Transverse colon (tissue), 4 donors: ENCODE measurements at regions not wholly inside any gene's neighbourhood (a gene's known extent, or its start where the extent isn't known, plus 50 kb on each side); places are given as distances from the start of the nearest gene placed in this dataset.

Experiments
- CTCF ChIP-seq, 5 experiments: fragments of 200-600 bp in 3 of 5; fragments of 450-650 bp in 2 of 5; sonication (generic) in 3 of 5; IDR thresholded peaks; 1 replicate in 2 of 5; 2 replicates in 3 of 5; pipeline ENCODE4 v1.5.1; 2016 to 2017; ENCODE audit warnings: antibody characterized with exemption in 5 of 5, inconsistent platforms in 3 of 5, mild to moderate bottlenecking in 2 of 5, moderate library complexity in 1 of 5
- EP300 ChIP-seq: sonication (generic); formaldehyde crosslinking; IDR thresholded peaks from one replicate; pipeline ENCODE4 v1.6.1; 2017; ENCODE audit warnings: antibody characterized with exemption, low read depth
- POLR2A ChIP-seq: fragments of 450-650 bp; IDR thresholded peaks from one replicate; pipeline ENCODE4 v1.6.1; 2016; ENCODE audit warnings: antibody characterized with exemption, mild to moderate bottlenecking, moderate library complexity
- POLR2AphosphoS5 ChIP-seq, 3 donors: sonication (generic); formaldehyde crosslinking; IDR thresholded peaks; one replicate each; pipeline ENCODE4 v1.6.1; 2016; ENCODE audit warnings: antibody characterized with exemption in 3 of 3

- no peak for TF ChIP-seq POLR2A
- no peak for TF ChIP-seq EP300
- TF ChIP-seq CTCF (IDR thresholded peaks at IDR 0.05), result no peak
- TF ChIP-seq POLR2AphosphoS5 (IDR thresholded peaks at IDR 0.05), result no peak
Measured at GRCh38 chr7:81501220-81501619, 268.6 kb downstream of the HGF start.
